GM19025 (cell line): ENCODE measurements at regions not wholly inside any gene's neighbourhood (a gene's known extent, or its start where the extent isn't known, plus 50 kb on each side); places are given as distances from the start of the nearest gene placed in this dataset.

Source experiments
- ATAC-seq: cut with Tn5 transposase; IDR thresholded peaks from one replicate; pipeline ENCODE4 v1.9.1; 2021; ENCODE audit warnings: mild to moderate bottlenecking, low read depth, moderate library complexity; ENCODE audit not compliant: unreplicated experiment

DNA sequence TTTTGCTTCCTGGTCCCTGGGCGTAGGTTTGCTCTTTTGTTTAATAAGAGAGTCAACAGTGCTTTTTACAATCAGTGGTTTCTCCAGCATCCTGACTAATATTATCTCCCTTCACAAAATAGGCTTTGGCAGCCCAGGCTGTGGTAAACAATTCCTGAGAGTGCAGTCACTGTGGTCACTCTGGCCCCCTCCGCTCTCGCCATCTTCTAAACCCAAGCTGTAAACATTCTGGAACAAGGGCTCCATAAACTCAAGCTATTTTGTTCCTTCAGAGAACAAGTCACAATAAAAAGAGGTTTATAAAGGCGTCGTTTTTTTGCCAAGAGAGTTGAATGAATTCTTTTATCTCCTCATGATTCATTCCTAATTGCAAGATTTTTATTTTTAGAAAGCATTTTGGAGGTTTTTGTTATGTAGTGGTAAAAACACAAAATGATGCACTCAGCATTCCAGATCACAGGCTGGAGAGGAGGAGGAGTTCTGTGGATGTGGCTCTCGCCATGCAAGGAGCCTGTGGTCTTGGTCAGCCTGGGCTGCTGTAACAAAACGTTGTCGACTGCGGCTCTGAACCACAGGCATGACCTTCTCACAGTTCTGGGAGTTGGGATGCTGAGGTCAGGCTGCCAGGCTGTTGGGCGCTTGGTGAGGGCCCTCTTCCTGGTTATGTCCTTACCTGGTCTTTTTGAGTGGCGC lies 486.4 kb upstream of the FAT1 start:
- ATAC-seq: no peak

DNA sequence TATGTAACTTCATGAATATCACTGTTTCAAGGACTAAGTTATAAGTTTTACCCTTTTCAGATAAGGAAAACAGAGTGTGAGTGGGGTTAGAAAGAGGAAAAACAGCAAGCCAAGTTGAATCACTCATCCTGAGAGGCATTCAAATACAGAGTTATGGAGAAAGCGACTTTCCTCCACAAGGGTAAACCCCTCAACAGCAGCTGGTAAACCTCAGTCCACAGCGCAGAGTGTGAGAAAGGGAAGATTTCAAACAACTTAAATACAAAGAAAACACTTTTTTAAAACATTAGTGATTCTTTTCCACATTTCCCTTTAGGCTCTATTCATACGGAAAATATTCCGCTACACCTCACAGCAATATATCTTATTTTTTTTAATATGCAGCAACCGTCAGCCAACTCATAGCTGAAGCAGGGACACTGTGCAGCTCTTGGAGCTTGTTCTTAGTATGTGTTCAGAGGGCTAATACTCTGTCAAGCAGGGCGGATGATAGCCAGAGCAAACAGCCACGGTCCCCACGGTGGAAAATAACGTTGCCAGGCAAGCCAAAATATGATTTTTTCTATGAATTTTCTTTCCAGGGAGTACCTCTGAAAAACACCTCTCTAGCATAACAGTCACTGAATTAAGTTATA lies 488.9 kb upstream of the FAT1 start:
- no peak for ATAC-seq

DNA sequence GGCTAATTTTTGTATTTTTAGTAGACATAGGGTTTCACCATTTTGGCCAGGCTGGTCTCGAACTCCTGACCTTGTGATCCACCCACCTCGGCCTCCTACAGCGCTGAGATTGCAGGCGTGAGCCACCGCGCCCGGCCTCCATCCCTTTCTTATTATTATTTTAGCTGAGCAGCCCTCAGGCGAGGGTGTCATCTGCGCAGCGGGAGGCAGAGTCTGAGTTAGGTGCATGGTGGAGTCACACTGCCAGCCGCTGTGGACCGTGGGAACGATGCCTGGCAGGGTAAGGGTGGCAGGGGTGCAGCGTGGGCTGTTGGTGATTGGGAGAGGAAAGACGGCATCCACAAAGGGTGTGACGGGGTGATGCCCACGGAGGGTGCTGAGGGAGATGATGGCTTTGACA lies 491.8 kb upstream of the FAT1 start:
- ATAC-seq: no peak

- no peak for ATAC-seq
Observed at GRCh38 chr4:187218705-187219245, 495.1 kb upstream of the FAT1 start.

DNA sequence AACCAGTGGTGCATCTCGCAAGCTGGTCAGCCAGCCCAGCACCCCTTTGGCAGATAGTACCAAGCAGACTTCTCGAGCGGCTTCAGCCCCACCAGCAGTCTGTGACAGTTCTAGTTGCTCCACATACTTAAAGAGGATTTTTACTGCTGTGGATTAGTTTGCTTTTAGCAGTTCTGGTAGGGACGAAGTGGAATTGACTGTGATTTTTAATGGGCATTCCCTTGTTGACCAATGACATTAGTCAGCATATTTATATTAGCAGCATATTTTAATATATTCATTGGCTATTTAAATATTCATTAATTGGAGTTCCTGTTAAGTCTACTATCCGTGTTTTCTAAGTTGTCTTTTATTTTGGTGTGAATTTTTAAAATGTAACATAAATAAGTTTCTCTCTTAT lies 500.9 kb upstream of the FAT1 start:
- no peak for ATAC-seq

DNA sequence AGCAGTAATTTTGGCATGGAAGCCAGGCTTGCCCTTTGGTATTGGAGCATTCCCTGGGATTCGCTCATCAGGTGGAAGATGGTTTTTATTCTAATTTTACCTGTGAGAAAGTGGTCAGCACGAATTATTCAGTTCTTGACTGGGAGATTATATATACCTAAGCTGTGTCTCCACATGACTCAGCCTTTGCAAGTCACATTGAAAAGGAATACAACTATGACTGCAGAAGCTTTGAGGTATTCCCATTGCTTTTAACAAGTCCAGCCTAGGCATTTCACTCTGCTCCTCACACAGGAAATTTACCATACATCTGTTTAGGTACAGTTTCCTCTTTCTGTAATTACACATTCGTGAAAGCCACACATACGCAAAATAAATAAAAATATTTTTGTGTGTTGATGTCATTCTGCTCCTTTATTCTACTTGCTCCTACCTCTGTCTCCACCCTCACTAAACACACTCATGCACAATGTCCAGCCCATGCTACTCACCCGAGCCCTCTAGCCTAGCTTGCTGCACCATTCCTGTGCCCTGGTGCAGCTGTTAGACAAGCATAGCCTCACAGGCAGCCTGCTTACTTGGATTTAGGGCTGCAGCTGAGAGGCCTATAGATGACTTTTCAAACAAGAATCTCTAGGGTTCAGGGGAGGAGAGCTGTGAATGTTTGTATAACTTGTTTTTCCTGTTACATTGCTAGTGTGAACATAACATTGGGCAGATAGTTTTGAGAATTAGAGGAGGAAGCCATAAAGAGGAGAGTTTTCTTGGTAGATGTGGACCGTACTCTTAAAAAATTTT lies 504.4 kb upstream of the FAT1 start:
- ATAC-seq: no peak

GRCh38 chr4:187232196-187232595 lies 508.5 kb upstream of the FAT1 start:
- no peak for ATAC-seq

GRCh38 chr4:187232796-187233195 lies 509.1 kb upstream of the FAT1 start:
- no peak for ATAC-seq

DNA sequence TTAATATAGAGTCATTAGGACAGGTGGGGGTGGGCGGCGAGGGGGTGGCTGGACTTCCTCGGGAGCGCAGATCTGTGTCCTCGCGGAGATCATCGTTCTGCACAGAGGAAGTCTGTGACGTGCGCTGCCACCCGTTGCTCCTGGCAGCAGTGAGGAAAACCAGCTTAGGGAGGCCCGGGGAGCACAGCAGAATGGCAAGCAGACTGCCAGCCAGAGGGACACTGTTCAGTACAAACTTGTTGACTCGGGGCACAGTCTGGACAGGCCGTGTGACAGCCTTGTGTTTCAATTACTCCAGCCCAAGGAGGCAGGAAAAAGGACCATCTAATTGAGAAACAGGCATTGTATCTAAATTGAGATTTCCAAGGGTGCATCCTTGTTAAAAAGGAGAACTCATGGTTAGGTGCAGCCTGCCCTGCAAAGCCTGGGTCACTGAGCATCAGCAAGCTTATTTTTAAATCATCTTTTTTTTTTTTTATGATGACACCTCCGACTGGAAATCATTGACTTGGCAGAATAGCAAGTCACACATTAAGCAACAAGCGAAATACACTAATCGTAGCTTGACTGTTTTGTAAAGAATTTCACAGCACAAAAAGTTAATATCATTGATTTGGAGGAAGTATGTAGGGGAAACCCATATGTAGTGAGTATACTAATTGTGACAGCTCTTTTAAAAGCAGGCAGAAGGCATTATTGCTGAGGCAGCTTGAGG lies 512.0 kb upstream of the FAT1 start:
- no peak for ATAC-seq

- ATAC-seq: no peak
Observed at GRCh38 chr4:187236209-187236890, 512.7 kb upstream of the FAT1 start.

GRCh38 chr4:187238646-187239045 lies 515.0 kb upstream of the FAT1 start:
- ATAC-seq: no peak

GRCh38 chr4:187251896-187252295 lies 528.2 kb upstream of the FAT1 start:
- no peak for ATAC-seq

GRCh38 chr4:187256897-187257296 lies 533.2 kb upstream of the FAT1 start:
- ATAC-seq: no peak

DNA sequence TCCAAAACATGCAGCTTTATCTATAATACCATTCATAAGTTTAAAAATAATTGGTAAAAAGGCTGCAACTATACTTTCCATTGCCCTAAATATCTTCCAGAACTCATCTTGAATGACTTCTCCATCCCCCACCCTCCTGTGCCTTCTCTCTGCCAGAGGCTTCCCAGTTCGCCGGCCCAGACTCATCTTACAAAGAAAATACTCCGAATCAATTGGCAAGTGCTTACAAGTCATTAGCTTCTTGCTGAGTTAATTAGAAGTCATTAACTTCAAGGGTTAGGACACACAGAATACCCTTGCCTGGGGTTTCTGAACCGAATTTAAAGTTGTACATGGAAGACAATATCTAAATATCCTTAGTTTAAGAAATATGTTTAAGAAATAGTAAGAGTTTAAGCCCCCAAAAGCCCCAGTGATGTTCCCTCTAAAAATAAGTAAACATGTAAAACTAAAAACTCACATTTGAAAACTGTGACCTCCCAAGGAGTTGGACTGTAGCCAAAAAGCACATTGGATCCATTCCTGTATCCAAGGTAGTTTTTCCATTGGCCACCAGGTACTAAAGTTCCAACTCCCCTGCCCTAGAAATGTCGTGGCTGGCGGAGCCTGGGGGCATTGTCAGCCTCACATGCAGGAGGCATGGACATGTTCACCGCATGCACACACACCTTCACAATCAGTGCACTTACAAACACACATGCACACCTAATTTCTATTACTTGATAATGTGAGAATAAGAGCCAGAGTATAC lies 535.2 kb upstream of the FAT1 start:
- no peak for ATAC-seq

DNA sequence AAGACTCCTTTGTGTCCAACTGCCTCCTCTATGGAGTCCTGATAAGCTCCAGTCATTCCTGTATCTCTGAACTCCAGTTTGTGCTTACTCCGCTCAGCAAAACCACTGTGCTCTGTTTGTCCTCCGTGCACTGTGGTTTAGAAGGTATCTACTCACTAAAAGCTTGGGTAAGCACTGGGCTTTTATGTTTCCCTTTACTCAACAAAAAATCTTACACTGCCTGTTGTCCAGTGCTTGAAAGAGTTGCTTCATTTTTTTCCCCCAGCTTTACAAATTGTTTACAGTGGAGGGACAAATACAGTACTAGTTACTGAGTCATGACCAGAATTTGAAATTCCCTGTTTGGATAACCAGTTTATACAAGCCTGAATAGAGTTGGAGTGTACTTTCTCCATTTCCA lies 545.3 kb upstream of the FAT1 start:
- no peak for ATAC-seq

DNA sequence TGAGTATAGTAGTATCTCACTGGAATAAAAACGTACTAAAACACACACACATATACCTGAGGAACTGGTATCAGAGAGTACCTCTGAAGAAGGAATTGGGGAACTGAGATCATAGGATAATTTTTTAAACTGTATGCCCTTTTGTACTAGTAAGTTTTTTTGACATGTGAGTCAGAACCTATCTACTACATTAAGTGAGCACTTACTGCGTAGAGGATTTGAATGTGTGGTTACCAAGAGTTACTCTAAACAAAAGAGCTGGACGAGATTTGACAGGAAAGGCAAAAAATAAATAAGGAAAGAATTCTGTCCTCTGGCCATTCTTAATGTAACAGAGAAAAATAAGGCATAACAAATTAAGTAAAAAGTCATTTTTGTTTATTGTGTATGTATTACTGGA lies 546.5 kb upstream of the FAT1 start:
- ATAC-seq: no peak

DNA sequence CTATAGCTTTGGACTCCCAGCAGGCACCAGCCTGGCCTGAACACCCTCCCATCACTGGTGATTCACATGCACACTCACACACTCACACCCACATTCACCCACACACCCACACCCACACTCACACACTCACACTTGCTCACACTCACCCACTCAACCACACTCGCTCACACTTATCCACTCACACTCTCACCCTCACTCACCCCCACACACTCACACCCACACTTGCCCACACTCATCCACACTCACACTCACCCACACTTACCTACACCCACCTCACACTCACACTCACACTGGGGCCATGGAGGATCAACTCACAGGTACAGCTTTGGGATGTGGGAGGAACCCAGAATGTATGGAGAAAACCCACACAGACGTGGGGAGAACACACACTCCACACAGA lies 548.2 kb upstream of the FAT1 start:
- ATAC-seq: no peak

- no peak for ATAC-seq
Observed at GRCh38 chr4:187274153-187274552, 550.5 kb upstream of the FAT1 start.

- ATAC-seq: no peak
Observed at GRCh38 chr4:187276736-187277408, 553.2 kb upstream of the FAT1 start.
